ENCODE measurements at regions not wholly inside any gene's neighbourhood (a gene's known extent, or its start where the extent isn't known, plus 50 kb on each side); places are given as distances from the start of the nearest gene placed in this dataset.
"Not testable (repeated sequence)": the region's sequence is repeated elsewhere in the genome, so short reads cannot be mapped to it uniquely, and the experiment has no call there.

GRCh38 chr15:79492065-79492464 is 59.9 kb downstream of the MINAR1 start:
- no peak for DNase-seq (ENCODE audit: low read depth in 1 of 2, low spot score in 1 of 2)

DNA sequence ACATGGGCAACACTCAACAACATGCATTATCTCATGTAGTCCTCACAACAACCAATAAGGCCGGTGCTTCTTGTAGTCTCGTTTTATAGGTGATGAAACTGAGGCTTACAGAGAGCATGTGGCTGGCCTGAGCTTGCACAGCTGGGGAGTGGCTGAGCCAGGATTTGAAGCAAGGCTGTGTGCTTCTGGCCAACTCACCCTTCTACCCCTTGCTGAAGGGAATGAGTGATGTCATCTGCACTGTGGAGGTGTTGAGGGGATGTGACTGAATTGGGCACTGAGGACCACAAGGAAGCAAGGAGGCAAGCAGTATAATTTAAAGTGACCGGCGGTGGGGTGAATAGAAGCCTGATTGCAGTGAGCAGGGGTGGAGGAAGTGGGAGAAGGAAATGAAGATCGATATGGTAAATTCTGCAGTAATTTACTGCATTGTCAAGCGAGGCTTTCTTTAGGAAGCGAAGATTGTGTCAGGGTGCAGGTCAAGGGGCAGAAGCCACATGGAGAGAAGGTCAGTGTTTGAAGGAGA is 62.3 kb downstream of the MINAR1 start:
- no peak for DNase-seq (ENCODE audit: low read depth in 1 of 2, low spot score in 1 of 2)

- DNase-seq (ENCODE audit: low read depth in 1 of 2, low spot score in 1 of 2) = no peak
Observed at GRCh38 chr15:79494963-79495755, 63.0 kb downstream of the MINAR1 start.

GRCh38 chr15:79495775-79496174 is 63.6 kb downstream of the MINAR1 start:
- DNase-seq (ENCODE audit: low read depth in 1 of 2, low spot score in 1 of 2) = no peak

- no peak for DNase-seq (ENCODE audit: low read depth in 1 of 2, low spot score in 1 of 2)
Observed at GRCh38 chr15:79496838-79497237, 64.7 kb downstream of the MINAR1 start.

GRCh38 chr15:79501086-79501485 is 69.0 kb downstream of the MINAR1 start:
- DNase-seq (ENCODE audit: low read depth in 1 of 2, low spot score in 1 of 2) = no peak

DNA sequence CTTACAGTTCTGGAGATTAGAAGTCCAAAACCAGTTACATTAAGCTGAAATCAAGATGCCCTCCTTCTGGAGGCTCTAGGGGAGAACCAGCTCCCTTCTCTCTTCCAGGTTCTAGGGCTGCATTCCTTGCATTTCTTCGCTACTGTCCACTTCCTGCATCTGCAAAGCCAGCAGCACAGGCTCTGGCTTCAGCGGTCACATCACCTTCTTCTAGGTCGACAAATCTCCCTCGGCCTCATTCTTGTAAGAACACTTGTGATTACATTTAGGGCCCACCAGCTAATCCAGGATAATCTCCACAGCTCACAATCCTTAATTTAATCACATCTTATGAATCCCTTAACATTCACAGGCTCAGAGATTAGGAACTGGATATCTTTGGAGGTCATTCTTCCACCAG is 73.8 kb downstream of the MINAR1 start:
- no peak for DNase-seq (ENCODE audit: low read depth in 1 of 2, low spot score in 1 of 2)

DNA sequence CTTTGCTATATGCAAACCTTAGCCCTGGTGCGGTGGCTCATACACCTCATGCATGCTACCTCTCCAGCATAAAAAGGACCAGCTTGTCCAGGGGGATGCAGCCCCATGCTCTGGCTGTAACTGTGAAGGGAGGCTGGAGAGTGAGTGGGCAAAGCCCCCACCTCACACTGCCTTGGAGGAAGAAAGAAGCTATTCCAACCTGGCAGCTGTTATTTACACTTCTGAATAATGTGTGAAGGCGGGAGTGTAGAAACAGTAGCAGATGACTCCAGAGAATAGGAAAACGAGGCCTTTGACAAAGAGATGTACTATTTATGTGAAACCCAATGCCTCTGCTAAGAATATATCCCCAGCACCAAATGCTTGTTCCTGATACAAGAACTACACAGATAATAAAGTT is 80.7 kb downstream of the MINAR1 start:
- DNase-seq (ENCODE audit: low read depth in 1 of 2, low spot score in 1 of 2) = not testable (repeated sequence)

GRCh38 chr15:79513417-79513816 is 81.3 kb downstream of the MINAR1 start:
- no peak for DNase-seq (ENCODE audit: low read depth in 1 of 2, low spot score in 1 of 2)

DNA sequence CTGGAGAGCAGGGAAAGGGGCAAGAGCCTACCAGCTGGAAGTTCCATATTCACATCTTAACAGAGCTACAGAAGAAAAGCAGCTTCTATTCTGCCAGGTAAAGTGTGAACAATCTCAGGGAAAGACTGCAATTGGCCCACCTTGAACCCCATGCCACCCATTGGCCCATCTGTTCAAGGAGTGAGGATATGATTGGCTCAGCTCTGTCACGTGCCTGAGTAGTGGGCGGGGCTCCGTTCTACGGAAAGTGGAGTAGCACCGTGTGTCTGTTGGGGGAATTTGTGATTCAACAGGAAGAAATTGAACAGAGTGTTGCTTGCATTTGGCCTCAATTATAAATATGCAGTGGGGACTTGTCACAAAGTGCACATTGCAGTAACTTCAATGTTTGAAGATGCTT is 81.8 kb downstream of the MINAR1 start:
- DNase-seq (ENCODE audit: low read depth in 1 of 2, low spot score in 1 of 2) = no peak

DNA sequence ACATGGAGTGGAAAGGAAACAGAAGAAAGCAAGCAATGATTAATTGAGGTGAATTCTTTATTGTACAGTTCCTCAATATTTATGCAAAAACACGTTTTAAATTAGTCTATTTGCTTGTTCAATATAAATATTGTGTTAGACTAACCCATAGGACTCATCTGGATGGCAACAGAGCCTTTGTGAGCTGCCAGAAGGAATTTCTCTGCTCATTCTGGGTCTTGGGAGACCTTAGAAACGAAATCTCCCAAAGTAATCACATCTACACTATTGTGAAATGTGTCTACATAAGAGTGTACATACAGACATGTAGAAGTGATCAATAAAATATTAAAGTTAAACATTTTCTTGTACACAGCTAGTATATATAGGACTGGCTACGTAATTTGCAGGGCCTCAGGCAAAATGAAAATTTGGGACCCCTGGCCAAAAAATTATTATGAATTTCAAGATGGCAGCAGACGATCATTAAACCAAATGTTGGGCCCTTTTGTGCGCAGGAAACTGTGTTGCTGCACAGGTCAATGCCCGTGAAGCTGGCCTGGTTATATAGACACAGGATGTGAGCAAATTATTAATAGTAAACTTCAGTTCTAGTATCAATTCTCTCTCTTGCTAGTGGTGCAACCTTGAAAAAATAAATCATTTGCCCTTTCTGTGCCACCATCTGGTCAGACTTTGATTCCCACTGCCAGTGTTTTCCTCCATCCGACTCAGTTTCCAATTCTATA is 83.3 kb downstream of the MINAR1 start:
- no peak for DNase-seq (ENCODE audit: low read depth in 1 of 2, low spot score in 1 of 2)

- DNase-seq (ENCODE audit: low read depth in 1 of 2, low spot score in 1 of 2) = no peak
Observed at GRCh38 chr15:79516155-79516554, 84.0 kb downstream of the MINAR1 start.

- DNase-seq (ENCODE audit: low read depth in 1 of 2, low spot score in 1 of 2) = no peak
Observed at GRCh38 chr15:79516646-79517045, 84.5 kb downstream of the MINAR1 start.

DNA sequence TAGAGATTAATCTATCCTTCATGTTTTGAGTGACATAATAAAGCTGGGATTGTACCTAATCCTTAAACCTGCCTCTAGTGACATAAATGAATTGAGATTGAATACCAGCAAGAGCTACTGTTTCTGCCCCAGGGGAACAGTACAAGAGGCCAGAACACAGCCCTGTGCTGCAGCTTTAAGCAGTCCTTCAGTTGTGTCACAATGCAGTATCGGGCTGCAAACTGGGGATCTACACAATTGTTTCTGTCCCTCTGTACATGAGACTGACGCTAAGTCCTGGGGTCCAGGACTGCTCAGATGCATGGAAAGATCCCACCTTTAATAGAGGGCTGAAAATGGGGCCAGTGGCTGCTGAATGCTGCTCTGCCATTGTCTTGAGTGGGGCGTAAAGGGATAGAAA is 87.5 kb downstream of the MINAR1 start:
- no peak for DNase-seq (ENCODE audit: low read depth in 1 of 2, low spot score in 1 of 2)

- DNase-seq (ENCODE audit: low read depth in 1 of 2, low spot score in 1 of 2) = no peak
Observed at GRCh38 chr15:79520654-79521053, 88.5 kb downstream of the MINAR1 start.

DNA sequence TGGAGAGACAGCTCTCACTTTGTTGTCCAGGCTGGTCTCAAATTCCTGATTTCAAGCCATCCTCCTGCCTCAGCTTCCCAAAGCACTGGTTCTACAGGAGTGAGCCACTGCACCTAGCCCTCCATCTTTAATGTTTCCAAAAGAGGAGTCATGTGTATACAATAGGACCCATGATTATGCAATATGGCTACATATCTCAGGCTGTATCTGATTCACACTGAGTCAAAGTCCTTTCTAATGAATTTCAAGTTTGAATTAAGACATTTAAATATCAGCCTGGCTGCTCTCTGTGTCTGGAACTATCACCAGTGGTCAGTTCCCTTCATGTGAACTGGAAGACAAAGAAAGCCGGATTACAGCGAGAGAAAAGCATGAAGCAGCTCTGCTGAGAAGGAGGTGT is 90.5 kb downstream of the MINAR1 start:
- DNase-seq (ENCODE audit: low read depth in 1 of 2, low spot score in 1 of 2) = no peak

GRCh38 chr15:79523266-79523665 is 91.1 kb downstream of the MINAR1 start:
- no peak for DNase-seq (ENCODE audit: low read depth in 1 of 2, low spot score in 1 of 2)

- no peak for DNase-seq (ENCODE audit: low read depth in 1 of 2, low spot score in 1 of 2)
Observed at GRCh38 chr15:79524531-79524930, 92.4 kb downstream of the MINAR1 start.

DNA sequence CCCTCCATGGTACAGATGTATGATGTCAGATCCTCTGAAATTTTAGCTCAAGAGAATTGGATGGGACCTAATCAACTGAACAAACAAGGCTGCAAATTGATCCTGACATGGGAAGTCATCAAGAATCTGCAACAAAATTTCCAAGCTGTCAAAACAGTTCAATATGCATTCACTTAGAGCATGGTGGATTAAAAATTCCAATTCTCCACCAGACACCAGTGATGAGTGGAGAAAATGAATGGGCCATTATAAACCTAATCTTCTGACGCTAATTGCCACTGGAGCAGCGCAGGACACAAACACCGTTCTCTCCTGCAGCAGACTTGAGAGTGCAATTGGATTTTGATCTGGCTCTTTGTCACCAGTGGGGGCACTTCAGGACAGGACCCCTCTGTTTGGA is 94.2 kb downstream of the MINAR1 start:
- DNase-seq (ENCODE audit: low read depth in 1 of 2, low spot score in 1 of 2) = no peak

DNA sequence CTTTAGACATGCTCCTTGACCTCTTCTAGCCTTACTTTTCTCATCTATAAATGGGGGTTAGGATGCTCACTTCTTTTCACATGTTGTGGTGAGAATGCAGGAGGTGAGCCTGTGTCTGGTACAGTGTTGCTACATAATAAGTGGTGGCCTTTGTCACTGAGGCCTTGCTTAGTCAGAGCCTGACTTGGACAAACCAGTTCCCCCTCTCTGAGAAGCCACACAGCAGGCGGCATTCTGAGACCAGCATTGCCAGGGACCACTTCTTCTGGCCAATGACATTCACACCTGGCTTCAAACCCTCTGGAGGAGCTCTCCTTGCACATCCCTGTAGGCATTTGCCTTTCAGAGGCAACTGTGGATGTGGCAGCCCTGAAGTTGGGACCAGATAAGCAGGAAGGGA is 95.7 kb downstream of the MINAR1 start:
- no peak for DNase-seq (ENCODE audit: low read depth in 1 of 2, low spot score in 1 of 2)

DNA sequence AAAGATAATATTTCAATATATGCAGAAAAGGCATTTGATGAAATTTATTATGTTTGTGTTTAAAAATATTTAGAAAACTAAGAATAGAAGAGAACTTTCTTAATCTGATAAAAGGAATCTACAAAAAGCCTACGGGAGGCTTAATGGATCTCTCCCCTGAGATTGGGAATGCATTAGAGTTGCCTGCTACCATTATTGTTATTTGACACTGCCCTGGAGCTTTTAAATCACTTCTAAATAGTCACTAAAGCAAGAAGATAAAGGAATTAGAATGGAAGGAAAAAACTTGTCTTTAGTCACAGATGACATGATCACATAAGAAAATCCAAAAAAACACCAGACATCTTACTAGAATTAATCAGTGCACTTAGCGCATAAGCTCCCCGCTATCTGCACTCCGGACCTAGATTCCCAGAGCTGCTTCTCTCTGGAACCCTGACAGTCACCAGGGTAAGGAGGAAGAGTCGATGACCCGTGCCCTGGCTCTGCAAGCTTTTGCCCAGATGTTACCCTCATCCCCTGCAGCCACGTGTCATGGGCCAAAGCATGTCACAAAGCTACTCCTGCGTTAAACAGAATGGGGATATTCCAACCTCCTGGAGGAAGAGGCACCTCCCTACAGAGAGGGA is 97.1 kb downstream of the MINAR1 start:
- DNase-seq (ENCODE audit: low read depth in 1 of 2, low spot score in 1 of 2) = no peak

DNA sequence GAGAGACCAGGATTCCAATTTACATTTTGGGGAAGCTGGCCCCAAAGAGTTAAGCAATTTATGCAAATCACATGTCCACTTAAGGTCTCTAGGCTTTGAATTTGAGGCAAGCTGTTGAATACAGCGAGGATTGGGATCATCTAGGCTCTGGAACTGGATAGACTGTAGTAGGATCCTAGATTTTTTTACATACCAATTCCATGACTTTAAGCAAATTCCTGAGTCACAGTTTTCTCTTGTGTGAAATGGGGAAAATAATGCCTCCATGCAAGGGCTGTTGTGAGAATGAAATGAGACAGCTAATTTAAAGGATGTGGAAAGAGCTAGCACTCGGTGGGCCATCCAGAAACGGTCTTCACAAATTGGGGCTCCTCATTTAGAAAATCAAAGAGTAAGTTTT is 103.4 kb downstream of the MINAR1 start:
- no peak for DNase-seq (ENCODE audit: low read depth in 1 of 2, low spot score in 1 of 2)

Measured in stimulated activated CD4-positive, alpha-beta T cell treated with anti-CD3 and anti-CD28 coated beads, Interleukin-15, amount 100 ng/mL, for 1 hour (primary cell).